ENCODE measurements at regions not wholly inside any gene's neighbourhood (a gene's known extent, or its start where the extent isn't known, plus 50 kb on each side); places are given as distances from the start of the nearest gene placed in this dataset.

DNA sequence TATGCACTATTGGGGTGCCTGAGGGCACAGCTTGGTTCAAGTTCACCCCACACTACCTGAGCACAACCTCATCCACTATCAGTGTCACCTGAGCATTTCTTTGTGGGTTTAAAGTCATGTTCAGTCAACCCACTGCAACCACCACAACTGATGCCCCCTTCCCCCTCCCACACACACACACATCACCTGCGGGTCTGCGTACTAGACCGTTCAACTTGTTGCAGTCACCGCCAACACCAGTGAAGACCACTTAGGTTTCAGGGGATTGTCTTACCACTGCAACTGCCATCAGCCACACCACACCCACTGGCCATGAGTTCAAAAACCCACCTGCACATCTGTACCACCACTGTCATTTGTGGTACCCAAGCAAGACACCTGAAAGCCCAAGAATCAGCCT lies 355.0 kb downstream of the SH3BGRL start (continued):
- TF ChIP-seq EZH2 (IDR thresholded peaks at IDR 0.05; ENCODE audit: low read depth, low read length, severe bottlenecking) (no peak), CTBP2 (IDR thresholded peaks at IDR 0.05; ENCODE audit: borderline replicate concordance, insufficient read depth, insufficient read length, low read length) (no peak), BACH1 (IDR thresholded peaks at IDR 0.05; ENCODE audit: low read length) (no peak)

Data from H1 (cell line).